GM06990 (cell line): ENCODE measurements at regions not wholly inside any gene's neighbourhood (a gene's known extent, or its start where the extent isn't known, plus 50 kb on each side); places are given as distances from the start of the nearest gene placed in this dataset.

Experiments used
- DNase-seq: peaks from one replicate; pipeline ENCODE4 v3.0.0-alpha.2; 2011; ENCODE audit not compliant: insufficient read length; ENCODE audit errors: extremely low read depth
- H3K27me3 ChIP-seq: replicated peaks from 2 replicates; pipeline ENCODE4 v1.6.0; 2011; ENCODE audit warnings: low read length; ENCODE audit not compliant: control insufficient read depth, insufficient read depth
- H3K36me3 ChIP-seq: 2 replicates; pipeline ENCODE4 v1.5.1; 2011; ENCODE audit warnings: low read length; ENCODE audit not compliant: control insufficient read depth, insufficient read depth
- H3K4me3 ChIP-seq: replicated peaks from 2 replicates; pipeline ENCODE4 v1.5.1; 2011; ENCODE audit warnings: low read depth, mild to moderate bottlenecking, control low read depth, low read length
- CTCF ChIP-seq: IDR thresholded peaks from 2 replicates; pipeline ENCODE4 v1.5.1; 2011; ENCODE audit warnings: low read length, control low read depth, mild to moderate bottlenecking, inconsistent platforms; ENCODE audit not compliant: insufficient read depth, poor library complexity, severe bottlenecking

- no peak overlapping the region for H3K4me3 ChIP-seq
- no peak for TF ChIP-seq CTCF
- no peak for DNase-seq
Observed at GRCh38 chr5:74179701-74180100, 460.8 kb downstream of the ENC1 start.

GRCh38 chr5:74179179-74179578, 461.3 kb downstream of the ENC1 start:
- DNase-seq: no peak

More at GRCh38 chr5:74179701-74180100, 460.8 kb downstream of the ENC1 start:
- Histone ChIP-seq H3K36me3 (no peaks in the 10 kb centered on the region), H3K27me3 (no peaks in the 10 kb centered on the region)

GRCh38 chr5:74177961-74178360, 462.6 kb downstream of the ENC1 start:
- no peak for DNase-seq
- H3K27me3 ChIP-seq: no peaks in the 10 kb centered on the region
- TF ChIP-seq CTCF: no peak

More at GRCh38 chr5:74179179-74179578, 461.3 kb downstream of the ENC1 start:
- Histone ChIP-seq H3K36me3 (no peaks in the 10 kb centered on the region), H3K27me3 (no peaks in the 10 kb centered on the region), H3K4me3 (no peak overlapping the region)
- TF ChIP-seq CTCF: no peak

GRCh38 chr5:74174366-74174765, 466.2 kb downstream of the ENC1 start:
- DNase-seq: no peak
- no peaks in the 10 kb centered on the region for H3K27me3 ChIP-seq
- no peaks in the 10 kb centered on the region for H3K36me3 ChIP-seq
- no peak overlapping the region for H3K4me3 ChIP-seq
- no peak for TF ChIP-seq CTCF

More at GRCh38 chr5:74177961-74178360, 462.6 kb downstream of the ENC1 start:
- no peak overlapping the region for H3K4me3 ChIP-seq
- H3K36me3 ChIP-seq: no peaks in the 10 kb centered on the region

GRCh38 chr5:74173665-74174064, 466.9 kb downstream of the ENC1 start:
- H3K36me3 ChIP-seq: no peaks in the 10 kb centered on the region
- DNase-seq: no peak
- no peak overlapping the region for H3K4me3 ChIP-seq
- TF ChIP-seq CTCF: no peak
- H3K27me3 ChIP-seq: no peaks in the 10 kb centered on the region

GRCh38 chr5:74173241-74173640, 467.3 kb downstream of the ENC1 start:
- no peak for TF ChIP-seq CTCF
- DNase-seq: no peak
- no peak overlapping the region for H3K4me3 ChIP-seq
- H3K27me3 ChIP-seq: no peaks in the 10 kb centered on the region
- no peaks in the 10 kb centered on the region for H3K36me3 ChIP-seq
